Trophoblast cell (in vitro differentiated cells and primary cell): ENCODE measurements at regions not wholly inside any gene's neighbourhood (a gene's known extent, or its start where the extent isn't known, plus 50 kb on each side); places are given as distances from the start of the nearest gene placed in this dataset.

ENCODE experiments used
- DNase-seq, 2 donors: peaks; one replicate each; pipeline ENCODE4 v3.0.0-alpha.2; 2016
- H2AFZ ChIP-seq: 2 replicates; pipeline ENCODE4 v1.6.1; 2013; ENCODE audit warnings: low read length, moderate library complexity, mild to moderate bottlenecking; ENCODE audit not compliant: insufficient read depth, poor library complexity
- H2AK5ac ChIP-seq: 2 replicates; pipeline ENCODE4 v1.6.1; 2013; ENCODE audit warnings: mild to moderate bottlenecking, low read length
- H2BK120ac ChIP-seq: 2 replicates; pipeline ENCODE4 v1.6.1; 2013; ENCODE audit warnings: low read length, mild to moderate bottlenecking, moderate library complexity; ENCODE audit not compliant: insufficient read depth, poor library complexity
- H2BK12ac ChIP-seq: 2 replicates; pipeline ENCODE4 v1.6.1; 2013; ENCODE audit warnings: mild to moderate bottlenecking, low read length, moderate library complexity
- H2BK5ac ChIP-seq: 2 replicates; pipeline ENCODE4 v1.6.1; 2013; ENCODE audit warnings: low read length, low read depth, moderate library complexity, mild to moderate bottlenecking; ENCODE audit not compliant: poor library complexity
- H3K14ac ChIP-seq: 2 replicates; pipeline ENCODE4 v1.6.1; 2013; ENCODE audit warnings: mild to moderate bottlenecking, low read length
- H3K18ac ChIP-seq: 2 replicates; pipeline ENCODE4 v1.6.1; 2013; ENCODE audit warnings: mild to moderate bottlenecking, low read length
- H3K23ac ChIP-seq: 2 replicates; pipeline ENCODE4 v1.6.1; 2013; ENCODE audit warnings: low read length
- H3K27ac ChIP-seq: 2 replicates; pipeline ENCODE4 v1.5.1; 2013; ENCODE audit warnings: low read depth, mild to moderate bottlenecking, inconsistent platforms, low read length, moderate library complexity
- H3K27me3 ChIP-seq: 2 replicates; pipeline ENCODE4 v1.6.1; 2013; ENCODE audit warnings: inconsistent platforms, mild to moderate bottlenecking, low read length, moderate library complexity; ENCODE audit not compliant: insufficient read depth
- H3K36me3 ChIP-seq, 2 experiments: 1 replicate in 1 of 2; 2 replicates in 1 of 2; pipeline ENCODE4 v1.6.1; 2013; ENCODE audit warnings: low read length in 2 of 2, mild to moderate bottlenecking in 2 of 2, moderate library complexity in 1 of 2; ENCODE audit not compliant: insufficient read depth in 2 of 2, control insufficient read depth in 1 of 2
- H3K4ac ChIP-seq: 2 replicates; pipeline ENCODE4 v1.6.1; 2013; ENCODE audit warnings: low read depth, mild to moderate bottlenecking, low read length, moderate library complexity
- H3K4me1 ChIP-seq, 2 experiments: 1 replicate in 1 of 2; 2 replicates in 1 of 2; pipeline ENCODE4 v1.6.1; 2013; ENCODE audit warnings: low read length in 2 of 2, mild to moderate bottlenecking in 2 of 2, moderate library complexity in 1 of 2; ENCODE audit not compliant: insufficient read depth in 2 of 2, control insufficient read depth in 1 of 2
- H3K4me2 ChIP-seq: 2 replicates; pipeline ENCODE4 v1.6.1; 2013; ENCODE audit warnings: inconsistent platforms, mild to moderate bottlenecking, low read length, moderate library complexity
- H3K4me3 ChIP-seq: 2 replicates; pipeline ENCODE4 v1.5.1; 2013; ENCODE audit warnings: mild to moderate bottlenecking, low read depth, low read length, inconsistent platforms
- H3K79me1 ChIP-seq: one replicate; pipeline ENCODE4 v1.6.1; 2013; ENCODE audit warnings: low read length
- H3K79me2 ChIP-seq: 2 replicates; pipeline ENCODE4 v1.6.1; 2013; ENCODE audit warnings: low read length, mild to moderate bottlenecking; ENCODE audit not compliant: control insufficient read depth, insufficient read depth, poor library complexity
- H3K9ac ChIP-seq: 2 replicates; pipeline ENCODE4 v1.6.1; 2013; ENCODE audit warnings: mild to moderate bottlenecking, low read length
- H3K9me3 ChIP-seq: 2 replicates; pipeline ENCODE4 v1.6.1; 2013; ENCODE audit warnings: low read depth, mild to moderate bottlenecking, control low read depth, inconsistent platforms, low read length; ENCODE audit not compliant: insufficient read depth
- H4K12ac ChIP-seq: 2 replicates; pipeline ENCODE4 v1.6.1; 2013; ENCODE audit warnings: low read depth, mild to moderate bottlenecking, low read length, moderate library complexity
- H4K8ac ChIP-seq: 2 replicates; pipeline ENCODE4 v1.6.1; 2013; ENCODE audit warnings: low read depth, mild to moderate bottlenecking, low read length, moderate library complexity
- H4K91ac ChIP-seq: one replicate; pipeline ENCODE4 v1.6.1; 2013; ENCODE audit warnings: low read depth, mild to moderate bottlenecking, low read length, moderate library complexity
- WGBS: extraction: QIAGEN DNeasy Blood & Tissue Kit; methylation state at CpG from one replicate; pipeline ENCODE4 v1.1.7; 2013; ENCODE audit warnings: missing lambda C conversion rate; ENCODE audit not compliant: insufficient read length, insufficient coverage; ENCODE audit errors: extremely low coverage; 5-methylcytosine and 5-hydroxymethylcytosine counted together

DNA sequence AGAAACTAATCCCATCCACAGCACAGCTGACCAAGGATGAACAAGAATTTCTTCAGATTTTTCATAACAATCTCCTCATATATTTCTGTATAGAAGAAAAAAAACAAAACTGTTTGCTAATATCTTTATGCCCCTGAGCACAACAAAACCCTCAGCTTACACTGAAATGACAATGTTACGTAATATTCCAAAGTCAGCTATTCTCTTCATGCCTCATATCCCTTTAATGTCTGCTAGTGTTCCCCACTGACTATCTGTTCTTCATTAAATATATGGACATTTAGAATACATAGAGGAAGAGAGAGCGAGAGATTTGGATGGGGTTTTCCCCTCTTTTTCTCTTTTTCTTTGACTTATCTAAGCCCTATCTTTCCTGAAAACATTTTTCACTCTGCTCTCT, 87.9 kb upstream of the GULP1 start:
- no peaks in the 10 kb centered on the region for H3K27me3 ChIP-seq
- H3K14ac ChIP-seq: no peak overlapping the region
- H4K12ac ChIP-seq: no peak overlapping the region
- no CpG with 5 or more reads among the region's 2 CpGs for WGBS
- no peak overlapping the region for H3K4me3 ChIP-seq
- no peak overlapping the region for H3K4ac ChIP-seq
- H4K91ac ChIP-seq: no peak overlapping the region
- H3K27ac ChIP-seq: no peak overlapping the region
- H3K9me3 ChIP-seq: no peaks in the 10 kb centered on the region
- no peak overlapping the region for H2AK5ac ChIP-seq
- no peak overlapping the region for H2BK12ac ChIP-seq
- H3K18ac ChIP-seq: no peak overlapping the region
- no peak overlapping the region for H3K23ac ChIP-seq
- H3K79me2 ChIP-seq: no peaks in the 10 kb centered on the region
- no peak overlapping the region for H2AFZ ChIP-seq
- no peak overlapping the region for H4K8ac ChIP-seq
- H3K4me1 ChIP-seq: peaks cover 0 to 2% of the 10 kb centered on the region in 2 experiments
- no peak overlapping the region for H2BK5ac ChIP-seq
- H3K9ac ChIP-seq: no peak overlapping the region
- no peak for DNase-seq
- H3K79me1 ChIP-seq: peaks cover 2% of the 10 kb centered on the region
- no peak overlapping the region for H2BK120ac ChIP-seq
- no peaks in the 10 kb centered on the region for H3K36me3 ChIP-seq
- no peak overlapping the region for H3K4me2 ChIP-seq

DNA sequence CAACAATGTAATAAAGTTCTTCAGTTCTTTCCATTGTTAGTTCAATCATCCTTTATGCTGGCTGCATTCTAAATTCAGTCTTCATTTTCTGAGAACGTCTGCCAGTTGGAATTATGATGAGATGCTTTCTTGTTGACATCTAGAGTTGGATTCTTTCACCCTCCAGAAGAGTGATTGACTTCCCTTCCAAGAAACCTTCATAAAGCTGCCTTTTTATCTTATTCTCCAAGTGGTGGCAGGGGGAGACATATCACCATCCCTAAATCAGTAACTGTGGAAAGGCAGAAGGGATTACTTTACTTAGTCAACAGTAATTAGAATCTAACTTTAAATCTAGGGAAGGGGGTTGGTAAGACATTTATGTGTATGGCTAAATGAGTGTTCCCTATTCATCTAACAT, 86.8 kb upstream of the GULP1 start:
- no peak overlapping the region for H3K14ac ChIP-seq
- H3K4me3 ChIP-seq: no peak overlapping the region
- H4K91ac ChIP-seq: no peak overlapping the region
- no peaks in the 10 kb centered on the region for H3K4me1 ChIP-seq
- no peak for DNase-seq
- H3K4me2 ChIP-seq: no peak overlapping the region
- no CpG with 5 or more reads among the region's 1 CpG for WGBS
- no peak overlapping the region for H2BK12ac ChIP-seq
- H3K4ac ChIP-seq: no peak overlapping the region
- no peak overlapping the region for H3K27ac ChIP-seq
- no peaks in the 10 kb centered on the region for H3K79me1 ChIP-seq
- no peak overlapping the region for H2BK120ac ChIP-seq
- no peak overlapping the region for H3K23ac ChIP-seq
- H2AK5ac ChIP-seq: no peak overlapping the region
- H3K27me3 ChIP-seq: no peaks in the 10 kb centered on the region
- H2AFZ ChIP-seq: no peak overlapping the region
- H3K18ac ChIP-seq: no peak overlapping the region
- no peak overlapping the region for H4K12ac ChIP-seq
- H3K79me2 ChIP-seq: no peaks in the 10 kb centered on the region
- H3K9me3 ChIP-seq: no peaks in the 10 kb centered on the region
- no peak overlapping the region for H4K8ac ChIP-seq
- H2BK5ac ChIP-seq: no peak overlapping the region
- H3K9ac ChIP-seq: no peak overlapping the region
- no peaks in the 10 kb centered on the region for H3K36me3 ChIP-seq

DNA sequence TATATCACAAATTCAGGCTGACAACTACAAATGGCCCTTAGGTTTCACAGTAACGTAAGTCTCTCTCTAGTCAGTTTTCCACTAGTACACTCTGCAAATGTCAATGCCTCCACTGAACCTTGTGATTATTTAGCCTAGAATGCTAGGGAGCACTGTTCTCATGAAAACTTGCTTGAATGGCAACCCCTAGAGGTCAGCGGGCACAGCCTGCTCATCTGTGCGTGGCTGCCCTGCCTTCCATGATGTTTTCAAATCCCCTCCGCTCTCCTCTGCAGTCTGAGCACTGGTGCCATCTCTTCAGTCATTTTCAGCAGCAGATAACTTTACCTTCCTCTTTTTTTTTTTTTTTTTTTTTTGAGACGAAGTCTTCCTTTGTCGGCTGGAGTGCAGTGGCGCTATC, 84.1 kb upstream of the GULP1 start:
- WGBS: no CpG with 5 or more reads among the region's 7 CpGs
- no peak overlapping the region for H3K18ac ChIP-seq

DNA sequence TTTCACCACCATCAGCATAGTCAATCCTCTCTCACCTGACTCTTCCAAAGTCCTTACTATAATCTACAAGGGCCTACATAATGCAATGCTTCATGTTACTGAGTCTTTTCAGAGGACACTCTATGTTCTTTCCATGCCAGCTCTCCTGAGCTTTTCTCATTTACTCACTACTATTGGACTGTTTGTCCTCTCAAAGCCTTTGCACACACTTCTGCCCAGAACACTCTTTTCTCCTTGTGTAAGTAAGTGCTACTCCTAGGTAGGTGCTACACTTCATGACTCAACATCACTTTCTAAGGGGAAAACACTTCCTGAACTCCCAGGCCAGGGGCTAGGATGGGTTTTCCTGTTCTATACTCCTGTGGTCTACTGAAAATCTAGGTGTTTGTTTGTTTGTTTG, 82.5 kb upstream of the GULP1 start:
- Histone ChIP-seq H3K79me1 (no peaks in the 10 kb centered on the region), H3K14ac (no peak overlapping the region), H2AFZ (no peak overlapping the region), H3K4me1 (no peaks in the 10 kb centered on the region), H3K27ac (no peak overlapping the region), H2AK5ac (no peak overlapping the region), H4K8ac (no peak overlapping the region), H3K9ac (no peak overlapping the region), H4K12ac (no peak overlapping the region), H3K9me3 (no peaks in the 10 kb centered on the region), H3K4me2 (no peak overlapping the region), H3K36me3 (no peaks in the 10 kb centered on the region), H3K27me3 (no peaks in the 10 kb centered on the region), H3K79me2 (no peaks in the 10 kb centered on the region), H3K4ac (no peak overlapping the region), H3K23ac (no peak overlapping the region), H2BK120ac (no peak overlapping the region), H4K91ac (no peak overlapping the region), H2BK5ac (no peak overlapping the region), H3K4me3 (no peak overlapping the region), H3K18ac (no peak overlapping the region), H2BK12ac (no peak overlapping the region)
- DNase-seq: no peak

More for the DNA sequence above, 84.1 kb upstream of the GULP1 start:
- Histone ChIP-seq H3K14ac (no peak overlapping the region), H2AFZ (no peak overlapping the region), H3K4ac (no peak overlapping the region), H2BK120ac (no peak overlapping the region), H3K4me3 (no peak overlapping the region), H2AK5ac (no peak overlapping the region), H3K36me3 (no peaks in the 10 kb centered on the region), H3K4me1 (no peaks in the 10 kb centered on the region), H4K12ac (no peak overlapping the region), H4K91ac (no peak overlapping the region), H3K9me3 (no peaks in the 10 kb centered on the region), H3K4me2 (no peak overlapping the region), H3K23ac (no peak overlapping the region), H3K79me1 (no peaks in the 10 kb centered on the region), H3K79me2 (no peaks in the 10 kb centered on the region), H2BK5ac (no peak overlapping the region), H3K9ac (no peak overlapping the region), H2BK12ac (no peak overlapping the region), H4K8ac (no peak overlapping the region), H3K27ac (no peak overlapping the region), H3K27me3 (no peaks in the 10 kb centered on the region)
- no peak for DNase-seq
